H9 (cell line): ENCODE measurements at regions not wholly inside any gene's neighbourhood (a gene's known extent, or its start where the extent isn't known, plus 50 kb on each side); places are given as distances from the start of the nearest gene placed in this dataset.

Experiments
- DNase-seq: peaks from one replicate; pipeline ENCODE4 v3.0.0-alpha.2; 2017
- H2AFZ ChIP-seq: one replicate; pipeline ENCODE4 v1.6.1; 2013; ENCODE audit warnings: mild to moderate bottlenecking, low read length, control low read depth, moderate library complexity
- H2AK5ac ChIP-seq: 2 replicates; pipeline ENCODE4 v1.6.1; 2013; ENCODE audit warnings: low read length, control low read depth, mixed read lengths; ENCODE audit not compliant: insufficient read length
- H2BK120ac ChIP-seq: one replicate; pipeline ENCODE4 v1.6.1; 2013; ENCODE audit warnings: low read depth, mild to moderate bottlenecking, low read length, control low read depth, inconsistent platforms; ENCODE audit not compliant: poor library complexity, severe bottlenecking
- H2BK12ac ChIP-seq: 2 replicates; pipeline ENCODE4 v1.6.1; 2013; ENCODE audit warnings: low read length, control low read depth, mixed read lengths, low read depth; ENCODE audit not compliant: insufficient read length
- H2BK15ac ChIP-seq: 2 replicates; pipeline ENCODE4 v1.6.1; 2013; ENCODE audit warnings: low read depth, low read length, control low read depth
- H2BK20ac ChIP-seq: one replicate; pipeline ENCODE4 v1.6.1; 2013; ENCODE audit warnings: low read depth, mild to moderate bottlenecking, low read length, control low read depth, inconsistent platforms; ENCODE audit not compliant: poor library complexity, severe bottlenecking
- H2BK5ac ChIP-seq: 2 replicates; pipeline ENCODE4 v1.6.1; 2013; ENCODE audit warnings: low read length, control low read depth, mixed read lengths; ENCODE audit not compliant: insufficient read length
- H3K14ac ChIP-seq: 2 replicates; pipeline ENCODE4 v1.6.1; 2013; ENCODE audit warnings: low read length, control low read depth; ENCODE audit not compliant: insufficient read depth
- H3K18ac ChIP-seq: 2 replicates; pipeline ENCODE4 v1.6.1; 2013; ENCODE audit warnings: low read depth, mild to moderate bottlenecking, mixed read lengths, low read length, control low read depth; ENCODE audit not compliant: insufficient read length
- H3K23ac ChIP-seq: 2 replicates; pipeline ENCODE4 v1.6.1; 2013; ENCODE audit warnings: low read length, control low read depth, mixed read lengths, low read depth; ENCODE audit not compliant: insufficient read length
- H3K23me2 ChIP-seq: 2 replicates; pipeline ENCODE4 v1.6.1; 2013; ENCODE audit warnings: low read depth, mild to moderate bottlenecking, mixed read lengths, low read length, control low read depth; ENCODE audit not compliant: insufficient read length, poor library complexity, severe bottlenecking
- H3K27ac ChIP-seq: 2 replicates; pipeline ENCODE4 v1.5.1; 2013; ENCODE audit warnings: low read length, control low read depth, mixed read lengths, low read depth; ENCODE audit not compliant: insufficient read length
- H3K27me3 ChIP-seq: 2 replicates; pipeline ENCODE4 v1.6.1; 2013; ENCODE audit warnings: low read length, control low read depth, inconsistent platforms; ENCODE audit not compliant: insufficient read depth
- H3K4ac ChIP-seq: 2 replicates; pipeline ENCODE4 v1.6.1; 2013; ENCODE audit warnings: low read depth, mild to moderate bottlenecking, control low read depth, inconsistent platforms, low read length, moderate library complexity
- H3K4me1 ChIP-seq: 2 replicates; pipeline ENCODE4 v1.6.1; 2013; ENCODE audit warnings: low read length, control low read depth, inconsistent platforms; ENCODE audit not compliant: insufficient read depth
- H3K4me2 ChIP-seq: 2 replicates; pipeline ENCODE4 v1.6.1; 2013; ENCODE audit warnings: low read length, control low read depth, mixed read lengths; ENCODE audit not compliant: insufficient read length, insufficient read depth
- H3K56ac ChIP-seq: 2 replicates; pipeline ENCODE4 v1.6.1; 2013; ENCODE audit warnings: low read depth, mild to moderate bottlenecking, mixed read lengths, low read length, control low read depth; ENCODE audit not compliant: insufficient read length
- H3K79me1 ChIP-seq: 2 replicates; pipeline ENCODE4 v1.6.1; 2013; ENCODE audit warnings: low read depth, mild to moderate bottlenecking, moderate library complexity, low read length, control low read depth, inconsistent platforms; ENCODE audit not compliant: insufficient read depth, poor library complexity, severe bottlenecking
- H3K79me2 ChIP-seq: 2 replicates; pipeline ENCODE4 v1.6.1; 2013; ENCODE audit warnings: low read length, control low read depth, inconsistent platforms; ENCODE audit not compliant: insufficient read depth
- H3K9ac ChIP-seq: 2 replicates; pipeline ENCODE4 v1.6.1; 2013; ENCODE audit warnings: low read length, control low read depth, mixed read lengths; ENCODE audit not compliant: insufficient read length; ENCODE audit errors: extremely low read depth
- H3K9me3 ChIP-seq: one replicate; pipeline ENCODE4 v1.6.1; 2013; ENCODE audit warnings: low read depth, low read length, inconsistent platforms; ENCODE audit not compliant: control insufficient read depth
- H3T11ph ChIP-seq: one replicate; pipeline ENCODE4 v1.6.1; 2013; ENCODE audit warnings: mild to moderate bottlenecking, low read length, control low read depth, inconsistent platforms
- H4K20me1 ChIP-seq: one replicate; pipeline ENCODE4 v1.6.1; 2013; ENCODE audit not compliant: control insufficient read depth, insufficient read length, insufficient read depth
- H4K5ac ChIP-seq: 2 replicates; pipeline ENCODE4 v1.6.1; 2013; ENCODE audit warnings: low read depth, mild to moderate bottlenecking, mixed read lengths, low read length, control low read depth; ENCODE audit not compliant: insufficient read length
- H4K8ac ChIP-seq: replicated peaks from 2 replicates; pipeline ENCODE4 v1.6.1; 2013; ENCODE audit warnings: low read length, control low read depth, mixed read lengths, low read depth; ENCODE audit not compliant: insufficient read length
- H4K91ac ChIP-seq: 2 replicates; pipeline ENCODE4 v1.6.1; 2013; ENCODE audit warnings: low read depth, mild to moderate bottlenecking, moderate library complexity, mixed read lengths, low read length, control low read depth; ENCODE audit not compliant: insufficient read length
- H3K27ac Mint-ChIP-seq, 3 experiments: 2 replicates in 2 of 3; 3 replicates in 1 of 3; pipeline ENCODE4 v1.8.0; 2020 to 2021; ENCODE audit warnings: mixed read lengths in 3 of 3, mild to moderate bottlenecking in 1 of 3, moderate library complexity in 1 of 3
- H3K27me3 Mint-ChIP-seq: 2 replicates; pipeline ENCODE4 v1.8.0; 2021; ENCODE audit warnings: low read depth, mild to moderate bottlenecking, moderate library complexity, mixed read lengths
- H3K36me3 Mint-ChIP-seq, 3 experiments: 2 replicates in 2 of 3; 3 replicates in 1 of 3; pipeline ENCODE4 v1.8.0; 2020 to 2021; ENCODE audit warnings: low read depth in 3 of 3, mixed read lengths in 3 of 3; ENCODE audit not compliant: insufficient read depth in 1 of 3
- H3K4me1 Mint-ChIP-seq, 2 experiments: 2 replicates each; pipeline ENCODE4 v1.8.0; 2020; ENCODE audit warnings: mixed read lengths in 2 of 2
- H3K4me3 Mint-ChIP-seq, 2 experiments: 2 replicates in 1 of 2; 3 replicates in 1 of 2; pipeline ENCODE4 v1.8.0; 2020 to 2021; ENCODE audit warnings: mild to moderate bottlenecking in 2 of 2, mixed read lengths in 2 of 2, moderate library complexity in 1 of 2
- H3K9me3 Mint-ChIP-seq, 2 experiments: 2 replicates in 1 of 2; 3 replicates in 1 of 2; pipeline ENCODE4 v1.8.0; 2020; ENCODE audit warnings: mild to moderate bottlenecking in 2 of 2, mixed read lengths in 2 of 2, moderate library complexity in 1 of 2
- WGBS: extraction: QIAGEN DNeasy Blood & Tissue Kit; methylation state at CpG from one replicate; pipeline ENCODE4 v1.1.7; 2013; ENCODE audit warnings: missing lambda C conversion rate, low lambda C conversion rate, mixed read lengths; ENCODE audit not compliant: insufficient read length; ENCODE audit errors: extremely low coverage; 5-methylcytosine and 5-hydroxymethylcytosine counted together
- TF ChIP-seq, protein P1 (sequence below): fragments of 200-600 bp; sonication (generic); conservative IDR thresholded peaks from 3 replicates; pipeline ENCODE4 v1.8.0; 2021; ENCODE audit warnings: antibody characterized with exemption, mild to moderate bottlenecking

DNA sequence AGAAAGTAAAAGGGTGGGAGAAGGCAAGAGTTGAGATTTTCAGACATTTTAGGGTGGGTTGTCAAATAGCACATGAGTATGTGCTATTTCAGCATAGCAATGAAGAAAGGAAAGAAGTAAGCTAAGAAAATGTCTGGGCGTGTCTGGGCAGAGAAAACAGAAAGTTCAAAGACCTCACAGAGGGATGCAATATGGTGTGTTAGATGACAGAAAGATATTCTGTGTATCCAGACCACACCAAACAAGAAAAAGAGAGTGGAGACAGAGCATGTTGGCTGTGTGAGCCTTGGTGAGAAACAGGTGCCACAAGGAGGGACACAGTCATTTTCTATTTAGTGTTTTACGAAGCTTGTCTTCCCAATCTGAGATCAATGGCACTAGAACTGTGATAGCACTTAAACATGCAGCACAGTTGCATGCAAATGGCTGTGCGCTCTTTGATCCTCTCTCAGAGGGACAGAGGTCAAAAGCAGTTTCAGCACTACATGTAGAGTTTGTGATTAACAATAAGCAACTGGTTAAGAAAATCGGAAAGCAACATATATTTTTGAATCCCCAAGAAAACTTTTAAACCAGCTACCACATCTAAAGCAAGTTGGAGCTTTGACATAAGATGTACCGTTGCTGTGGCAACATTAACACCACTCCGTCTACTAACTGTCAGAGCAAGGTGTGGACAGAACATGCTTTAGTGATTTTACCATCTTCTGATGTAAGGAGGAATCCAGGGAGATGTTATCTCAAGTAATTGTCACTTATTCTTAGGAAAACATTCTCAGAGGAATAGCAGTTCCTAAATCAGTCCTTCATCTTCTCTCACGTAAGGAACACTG, 515.5 kb upstream of the NOX3 start:
- no peak overlapping the region for H3K27ac ChIP-seq
- H3K4me2 ChIP-seq: no peak overlapping the region
- no peak overlapping the region for H2BK15ac ChIP-seq
- no peak overlapping the region for H2AFZ ChIP-seq
- no peak overlapping the region for H3K14ac ChIP-seq
- H3K79me1 ChIP-seq: no peaks in the 10 kb centered on the region
- H3K27me3 ChIP-seq: no peaks in the 10 kb centered on the region
- H3K79me2 ChIP-seq: no peaks in the 10 kb centered on the region
- no peak overlapping the region for H3K18ac ChIP-seq
- no peak overlapping the region for H2BK20ac ChIP-seq
- H3K4me1 ChIP-seq: no peaks in the 10 kb centered on the region
- no peak overlapping the region for H3K27ac Mint-ChIP-seq
- H2AK5ac ChIP-seq: no peak overlapping the region
- no CpG with 5 or more reads among the region's 7 CpGs for WGBS
- no peaks in the 10 kb centered on the region for H4K20me1 ChIP-seq
- H2BK120ac ChIP-seq: no peak overlapping the region
- H4K8ac ChIP-seq: no peak overlapping the region
- no peaks in the 10 kb centered on the region for H3K9me3 ChIP-seq
- H3K4ac ChIP-seq: no peak overlapping the region
- H3K27me3 Mint-ChIP-seq: no peaks in the 10 kb centered on the region
- TF ChIP-seq, protein P1, sequence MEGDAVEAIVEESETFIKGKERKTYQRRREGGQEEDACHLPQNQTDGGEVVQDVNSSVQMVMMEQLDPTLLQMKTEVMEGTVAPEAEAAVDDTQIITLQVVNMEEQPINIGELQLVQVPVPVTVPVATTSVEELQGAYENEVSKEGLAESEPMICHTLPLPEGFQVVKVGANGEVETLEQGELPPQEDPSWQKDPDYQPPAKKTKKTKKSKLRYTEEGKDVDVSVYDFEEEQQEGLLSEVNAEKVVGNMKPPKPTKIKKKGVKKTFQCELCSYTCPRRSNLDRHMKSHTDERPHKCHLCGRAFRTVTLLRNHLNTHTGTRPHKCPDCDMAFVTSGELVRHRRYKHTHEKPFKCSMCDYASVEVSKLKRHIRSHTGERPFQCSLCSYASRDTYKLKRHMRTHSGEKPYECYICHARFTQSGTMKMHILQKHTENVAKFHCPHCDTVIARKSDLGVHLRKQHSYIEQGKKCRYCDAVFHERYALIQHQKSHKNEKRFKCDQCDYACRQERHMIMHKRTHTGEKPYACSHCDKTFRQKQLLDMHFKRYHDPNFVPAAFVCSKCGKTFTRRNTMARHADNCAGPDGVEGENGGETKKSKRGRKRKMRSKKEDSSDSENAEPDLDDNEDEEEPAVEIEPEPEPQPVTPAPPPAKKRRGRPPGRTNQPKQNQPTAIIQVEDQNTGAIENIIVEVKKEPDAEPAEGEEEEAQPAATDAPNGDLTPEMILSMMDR: no peak
- DNase-seq: no peak
- no peaks in the 10 kb centered on the region; a peak in 1 of 4 replicates for H3K4me1 Mint-ChIP-seq
- H2BK12ac ChIP-seq: no peak overlapping the region
- H3K9me3 Mint-ChIP-seq: peaks cover 0 to 4% of the 10 kb centered on the region in 2 experiments; a peak in 2 of 5 replicates
- no peak overlapping the region for H3T11ph ChIP-seq
- H3K36me3 Mint-ChIP-seq: 0 out of 7 replicates have a peak, but pooled peaks cover 0 to 4% (median 0%) of the 10 kb centered on the region in 3 experiments
- H3K23me2 ChIP-seq: no peaks in the 10 kb centered on the region
- no peak overlapping the region for H2BK5ac ChIP-seq
- H3K4me3 Mint-ChIP-seq: no peak overlapping the region
- H4K91ac ChIP-seq: no peak overlapping the region
- H3K23ac ChIP-seq: no peak overlapping the region
- H3K9ac ChIP-seq: no peak overlapping the region
- no peak overlapping the region for H4K5ac ChIP-seq
- no peak overlapping the region for H3K56ac ChIP-seq
